C4-2B (cell line): ENCODE measurements at regions not wholly inside any gene's neighbourhood (a gene's known extent, or its start where the extent isn't known, plus 50 kb on each side); places are given as distances from the start of the nearest gene placed in this dataset.

Source experiments
- H3K27ac ChIP-seq: fragments of 450-650 bp; 2 replicates; pipeline ENCODE4 v1.5.1; 2017
- CTCF ChIP-seq: fragments of 450-650 bp; conservative IDR thresholded peaks from 2 replicates; pipeline ENCODE4 v1.5.1; 2017; ENCODE audit warnings: mild to moderate bottlenecking
- ZFX ChIP-seq: fragments of 450-650 bp; IDR thresholded peaks from 2 replicates; pipeline ENCODE4 v1.6.1; 2017

GRCh38 chr20:24303393-24304170 lies 165.8 kb upstream of the SYNDIG1 start:
- H3K27ac ChIP-seq: no peak overlapping the region
- TF ChIP-seq CTCF (peak; percentile 41), ZFX (no peak)

GRCh38 chr20:24297993-24298392 lies 171.4 kb upstream of the SYNDIG1 start:
- no peak overlapping the region for H3K27ac ChIP-seq
- TF ChIP-seq CTCF (no peak), ZFX (no peak)

GRCh38 chr20:24296477-24297261 lies 172.8 kb upstream of the SYNDIG1 start:
- no peak for TF ChIP-seq CTCF
- TF ChIP-seq ZFX: no peak
- no peak overlapping the region for H3K27ac ChIP-seq

- no peak for TF ChIP-seq CTCF
- TF ChIP-seq ZFX: no peak
- no peak overlapping the region for H3K27ac ChIP-seq
Measured at GRCh38 chr20:24291014-24291413, 178.4 kb upstream of the SYNDIG1 start.

- no peak for TF ChIP-seq ZFX
- TF ChIP-seq CTCF: no peak
- H3K27ac ChIP-seq: no peak overlapping the region
Measured at GRCh38 chr20:24289737-24290481, 179.5 kb upstream of the SYNDIG1 start.

GRCh38 chr20:24283186-24283585 lies 186.2 kb upstream of the SYNDIG1 start:
- TF ChIP-seq CTCF: no peak
- no peak for TF ChIP-seq ZFX
- H3K27ac ChIP-seq: no peak overlapping the region

GRCh38 chr20:24277196-24277595 lies 192.2 kb upstream of the SYNDIG1 start:
- H3K27ac ChIP-seq: no peak overlapping the region
- no peak for TF ChIP-seq CTCF
- no peak for TF ChIP-seq ZFX
